ENCODE measurements at regions not wholly inside any gene's neighbourhood (a gene's known extent, or its start where the extent isn't known, plus 50 kb on each side); places are given as distances from the start of the nearest gene placed in this dataset.
A peak's percentile ranks its signal among the peaks of the same experiment; 100 is the strongest.
"Not testable (repeated sequence)": the region's sequence is repeated elsewhere in the genome, so short reads cannot be mapped to it uniquely, and the experiment has no call there.

GRCh38 chr15:93948726-93949125 lies 282.6 kb upstream of the MCTP2 start:
- no peak for DNase-seq (ENCODE audit: low read depth)

DNA sequence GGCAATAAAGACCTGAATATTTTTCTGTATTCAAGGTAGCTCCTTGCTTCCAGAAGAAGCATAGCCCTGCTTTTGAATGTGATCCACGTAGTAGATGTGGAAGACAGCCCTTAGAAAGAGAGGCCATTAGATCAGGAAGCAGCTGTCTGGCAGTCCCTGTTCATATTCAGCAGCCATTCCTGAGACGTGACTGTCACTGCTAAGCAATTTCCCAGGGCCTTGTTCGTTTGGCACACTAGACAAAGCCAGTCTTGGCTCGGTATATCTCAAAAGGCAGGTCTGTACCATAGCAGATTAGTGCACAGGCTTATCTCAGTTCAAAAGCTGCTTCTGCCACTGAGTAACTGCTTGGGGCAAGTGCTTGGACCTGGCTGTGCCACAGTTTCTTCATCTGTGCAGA lies 287.8 kb upstream of the MCTP2 start:
- no peak for DNase-seq (ENCODE audit: low read depth)

GRCh38 chr15:93942269-93942694 lies 289.1 kb upstream of the MCTP2 start:
- no peak for DNase-seq (ENCODE audit: low read depth)

GRCh38 chr15:93941697-93942096 lies 289.7 kb upstream of the MCTP2 start:
- DNase-seq (ENCODE audit: low read depth): no peak

DNA sequence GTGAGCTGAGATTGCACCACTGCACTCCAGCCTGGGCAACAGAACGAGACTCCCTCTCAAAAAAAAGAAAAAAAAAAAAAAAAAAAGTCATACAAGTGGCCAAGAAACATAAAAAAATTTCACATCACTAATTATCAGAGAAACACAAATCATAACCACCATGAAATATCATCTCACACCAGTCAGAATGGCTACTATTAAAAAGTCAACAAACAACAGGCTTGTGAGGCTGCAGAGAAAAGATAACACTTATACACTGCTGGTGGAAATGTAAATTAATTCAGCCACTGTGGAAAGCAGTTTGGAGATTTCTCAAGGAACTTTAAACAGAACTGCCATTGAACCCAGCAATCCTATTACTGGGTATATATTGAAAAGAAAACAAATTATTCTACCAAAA lies 291.1 kb upstream of the MCTP2 start:
- no peak for DNase-seq (ENCODE audit: low read depth)

GRCh38 chr15:93932164-93932776 lies 299.1 kb upstream of the MCTP2 start:
- DNase-seq (ENCODE audit: low read depth): no peak

GRCh38 chr15:93929375-93930094 lies 301.8 kb upstream of the MCTP2 start:
- DNase-seq (ENCODE audit: low read depth): peak; percentile 68

- DNase-seq (ENCODE audit: low read depth): no peak
Observed at GRCh38 chr15:93920204-93920603, 311.2 kb upstream of the MCTP2 start.

DNA sequence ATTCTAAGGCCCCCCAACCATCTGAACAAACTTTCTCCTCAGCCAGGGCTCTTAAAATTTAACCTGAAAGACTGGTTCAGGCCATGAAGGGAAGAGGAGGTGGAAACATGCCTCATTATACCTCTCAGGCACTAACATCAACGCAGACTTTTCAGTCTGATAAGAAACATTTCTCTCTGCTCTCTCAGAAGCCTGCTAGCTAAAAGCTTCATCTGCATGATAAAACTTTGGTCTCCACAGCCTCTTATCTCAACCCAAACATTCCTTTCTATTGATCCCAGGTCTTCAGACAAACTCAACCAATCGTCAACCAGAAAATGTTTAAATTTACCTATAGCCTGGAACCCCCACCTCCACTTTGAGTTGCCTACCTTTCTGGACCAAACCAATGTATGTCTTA lies 312.6 kb upstream of the MCTP2 start:
- DNase-seq (ENCODE audit: low read depth): not testable (repeated sequence)

DNA sequence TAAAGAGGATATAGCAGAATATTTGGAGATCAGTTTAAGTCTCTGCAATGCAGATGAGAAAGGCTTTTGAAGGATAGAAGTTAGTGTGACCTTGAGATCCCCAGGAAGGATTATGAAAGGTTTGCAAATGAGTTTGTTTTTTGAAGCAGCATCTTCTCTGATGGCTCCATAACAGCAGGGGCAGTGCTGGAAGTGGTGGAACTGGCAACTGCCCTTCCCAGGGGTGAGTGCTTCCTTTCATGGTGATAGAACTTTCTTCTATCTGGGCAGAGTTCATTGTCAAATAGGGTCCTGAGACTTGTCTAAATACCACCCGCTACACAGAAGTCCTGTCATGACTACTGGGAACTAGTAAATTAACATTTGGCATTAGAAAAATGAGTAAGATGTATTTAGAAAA lies 314.2 kb upstream of the MCTP2 start:
- no peak for DNase-seq (ENCODE audit: low read depth)

DNA sequence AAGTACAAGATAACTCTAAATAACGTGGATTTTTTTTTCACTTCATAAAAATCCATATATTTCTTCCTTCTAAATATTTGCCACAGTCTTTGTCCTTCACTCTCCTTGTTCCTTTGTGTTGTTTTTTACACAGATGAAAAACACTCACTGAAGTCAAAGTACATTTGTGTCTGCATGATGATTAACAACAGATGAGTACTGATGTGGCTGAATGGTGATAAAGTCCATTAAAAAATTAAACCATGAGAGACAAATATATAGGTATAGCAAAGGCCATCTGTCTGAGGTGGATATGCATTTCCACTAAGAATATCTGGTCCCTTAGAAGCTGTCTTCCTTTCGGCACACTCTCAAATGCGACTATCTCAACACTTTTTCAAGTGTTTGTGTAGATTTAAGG lies 317.5 kb upstream of the MCTP2 start:
- DNase-seq (ENCODE audit: low read depth): no peak

DNA sequence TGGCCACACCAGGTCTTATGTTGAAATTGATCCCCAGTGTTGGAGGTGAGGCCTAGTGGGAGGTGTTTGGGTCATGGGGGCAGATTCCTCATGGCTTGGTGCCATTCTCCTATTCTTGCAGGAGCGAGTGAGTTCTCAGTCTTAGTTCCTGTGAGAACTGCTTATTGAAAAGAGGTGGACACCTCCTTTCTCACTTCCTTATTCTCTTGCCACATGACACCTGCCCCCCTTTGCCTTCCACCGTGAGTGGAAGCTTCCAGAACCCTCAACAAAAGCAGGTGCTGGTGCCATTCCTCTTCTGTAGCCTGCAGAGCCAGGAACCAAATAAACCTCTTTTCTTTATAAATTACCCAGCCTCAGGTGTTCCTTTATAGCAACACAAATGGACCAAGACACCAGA lies 318.1 kb upstream of the MCTP2 start:
- DNase-seq (ENCODE audit: low read depth): no peak

DNA sequence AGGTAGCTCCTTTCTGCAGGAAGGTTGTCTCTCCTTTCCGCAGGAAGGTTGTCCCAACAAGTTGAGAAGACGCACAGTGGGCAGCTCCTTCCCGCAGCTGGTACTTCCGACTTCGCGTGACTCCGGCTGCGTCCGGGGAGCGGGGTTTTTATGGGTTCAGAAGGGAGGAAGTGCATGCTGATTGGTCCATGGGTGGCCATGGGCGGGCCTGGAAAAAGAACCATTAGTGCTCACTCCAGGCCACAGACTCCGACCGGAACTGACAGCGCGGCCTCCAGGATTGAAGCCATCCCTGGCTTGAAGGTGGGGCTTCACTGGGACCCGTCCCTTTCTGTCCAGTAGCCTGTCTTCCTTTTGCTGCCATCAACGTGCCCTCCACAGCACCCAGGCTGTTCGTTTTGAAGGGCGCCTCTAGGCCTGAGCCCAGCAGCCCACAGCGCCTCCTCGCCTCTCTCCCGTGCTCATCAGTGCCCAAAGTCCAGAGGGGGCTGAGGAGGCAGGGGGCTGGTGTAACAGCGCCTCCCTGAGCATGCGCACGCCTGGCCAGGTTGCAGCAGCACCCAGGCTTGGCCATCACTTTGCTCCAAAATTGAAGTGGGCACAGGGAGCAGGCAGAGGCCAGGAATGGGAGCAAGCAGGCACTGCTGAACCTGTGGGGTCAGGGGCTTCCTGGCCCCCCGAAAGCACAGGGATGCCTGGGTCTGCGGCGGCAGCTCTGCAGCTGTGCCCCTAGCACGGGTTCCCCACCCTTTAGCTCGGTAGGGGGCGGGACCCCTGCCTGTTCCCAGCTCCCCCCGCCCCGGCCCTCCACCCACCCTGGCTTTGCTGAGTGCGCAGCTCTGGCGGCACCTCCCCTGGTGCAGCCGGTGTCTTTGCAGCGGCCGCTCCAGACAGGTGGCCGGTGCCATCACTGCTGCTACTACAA lies 330.6 kb upstream of the MCTP2 start:
- no peak for DNase-seq (ENCODE audit: low read depth)

DNA sequence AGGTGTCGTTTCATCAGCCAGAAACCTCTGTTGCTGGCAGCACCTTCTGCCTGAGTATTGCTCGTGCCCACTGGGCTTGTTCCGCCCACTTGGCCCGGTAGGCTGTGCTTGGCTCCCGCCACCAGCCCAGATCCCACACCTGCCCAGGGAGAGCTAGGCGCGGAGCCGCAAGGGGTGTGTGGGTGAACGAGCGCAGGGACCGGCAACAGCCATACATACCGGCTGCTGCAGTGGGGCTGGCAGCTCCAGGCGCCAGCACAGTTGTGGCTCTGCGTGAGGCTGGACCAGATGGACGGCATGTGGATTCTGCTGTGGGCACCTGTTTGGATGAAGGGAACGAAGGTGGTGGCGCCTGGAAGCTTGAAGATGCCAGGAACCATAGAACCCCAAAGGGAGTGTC lies 331.5 kb upstream of the MCTP2 start:
- no peak for DNase-seq (ENCODE audit: low read depth)

- DNase-seq (ENCODE audit: low read depth): no peak
Observed at GRCh38 chr15:93897377-93897776, 334.0 kb upstream of the MCTP2 start.

DNA sequence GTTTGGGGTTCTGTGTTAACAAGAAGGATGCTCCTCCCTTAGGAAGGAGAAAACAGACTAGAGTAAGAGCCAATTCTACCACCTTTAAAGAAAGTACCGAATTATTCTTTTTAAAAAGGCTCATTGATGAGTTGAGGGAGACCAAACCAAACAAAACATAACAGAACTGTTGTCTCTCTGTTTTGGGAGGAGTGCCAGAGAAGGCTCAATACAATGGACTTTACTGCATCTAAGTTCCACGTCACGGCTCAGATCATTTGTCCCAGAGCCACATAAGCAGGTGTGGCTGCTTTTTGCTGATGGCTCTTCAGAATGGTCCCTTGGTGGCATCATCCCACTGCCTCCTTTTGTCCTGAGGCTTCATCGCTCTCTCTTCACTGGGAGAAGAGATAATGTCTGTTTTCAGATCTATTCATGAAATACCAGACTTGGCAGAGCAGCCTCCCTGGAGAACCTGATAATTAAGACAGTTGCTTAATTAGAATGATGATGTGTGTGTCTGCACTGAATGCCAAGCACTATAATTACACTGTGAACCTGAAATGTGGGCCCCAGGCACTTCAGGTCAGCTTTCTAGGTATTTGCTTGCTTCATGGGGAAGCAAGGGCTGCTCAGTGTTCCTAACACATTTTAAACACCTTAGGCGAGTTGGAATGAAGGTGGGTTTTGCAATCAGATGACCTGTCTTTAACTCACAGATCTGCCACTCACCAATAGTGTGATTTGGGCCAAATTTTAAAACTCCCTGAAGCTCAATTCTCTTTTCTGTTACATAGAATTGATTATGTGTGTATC lies 335.2 kb upstream of the MCTP2 start:
- DNase-seq (ENCODE audit: low read depth): no peak

DNA sequence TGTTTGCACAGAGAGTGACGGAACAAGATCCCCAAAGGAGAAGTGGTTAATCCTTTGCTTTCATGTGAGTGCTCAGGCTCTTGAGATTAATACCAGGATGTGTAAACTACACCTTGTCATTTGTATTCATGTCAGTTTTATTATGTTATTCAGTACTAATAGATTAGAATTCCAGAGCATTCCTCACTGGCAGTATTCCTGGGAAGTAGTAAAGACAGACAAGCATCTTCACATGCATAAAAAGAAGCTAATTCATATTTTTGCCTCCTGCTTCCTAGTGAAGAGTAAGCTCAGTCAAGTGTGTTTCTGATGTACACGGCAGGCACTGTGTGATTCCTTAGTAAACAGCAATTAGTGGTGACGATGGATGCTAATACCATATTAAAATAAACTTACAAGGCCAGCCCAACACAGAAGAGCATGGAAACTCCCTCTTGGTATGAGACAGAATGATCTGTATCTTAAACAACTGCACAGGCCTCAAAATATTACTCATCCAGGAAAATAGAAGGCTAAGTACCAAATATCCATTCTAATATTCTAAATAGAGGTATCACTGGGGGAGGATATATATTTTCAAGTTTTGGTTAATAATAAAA lies 336.8 kb upstream of the MCTP2 start:
- DNase-seq (ENCODE audit: low read depth): no peak

DNA sequence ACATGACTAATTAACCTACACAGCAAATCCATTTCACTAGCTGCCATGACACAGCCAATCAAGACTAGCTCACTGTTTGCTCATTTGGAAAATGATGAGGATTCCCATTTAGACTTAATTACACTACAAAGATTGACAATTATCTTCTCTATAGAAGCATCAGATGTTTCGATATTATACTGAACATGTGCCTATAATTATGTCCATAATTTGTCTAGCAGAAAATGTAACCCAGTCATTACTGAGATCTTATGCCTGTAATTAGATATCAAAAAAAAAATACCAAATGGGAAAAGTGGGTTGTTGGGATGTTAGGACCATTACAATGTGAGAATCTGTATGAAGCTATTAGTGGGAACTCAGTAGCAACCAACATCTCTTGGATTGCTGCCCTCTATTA lies 344.2 kb upstream of the MCTP2 start:
- DNase-seq (ENCODE audit: low read depth): no peak

DNA sequence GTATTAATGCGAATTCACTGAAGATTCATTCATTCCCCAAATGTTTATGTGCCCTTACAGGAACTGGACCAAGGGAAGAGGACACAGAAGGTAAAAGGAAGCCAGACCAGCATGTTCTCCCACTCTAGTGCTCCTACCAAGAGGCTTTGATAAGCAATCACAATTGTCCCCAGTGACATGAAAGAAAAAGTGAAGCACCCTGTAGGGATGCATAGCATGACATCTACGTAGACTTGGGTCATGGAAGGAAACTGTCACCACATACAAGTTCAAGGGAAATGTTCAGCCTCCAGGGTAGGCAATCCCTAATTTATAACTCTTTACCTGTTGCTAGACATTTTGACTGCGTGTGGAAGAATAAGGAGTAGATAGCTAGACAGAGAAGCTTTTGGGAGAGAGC lies 348.6 kb upstream of the MCTP2 start:
- no peak for DNase-seq (ENCODE audit: low read depth)

DNA sequence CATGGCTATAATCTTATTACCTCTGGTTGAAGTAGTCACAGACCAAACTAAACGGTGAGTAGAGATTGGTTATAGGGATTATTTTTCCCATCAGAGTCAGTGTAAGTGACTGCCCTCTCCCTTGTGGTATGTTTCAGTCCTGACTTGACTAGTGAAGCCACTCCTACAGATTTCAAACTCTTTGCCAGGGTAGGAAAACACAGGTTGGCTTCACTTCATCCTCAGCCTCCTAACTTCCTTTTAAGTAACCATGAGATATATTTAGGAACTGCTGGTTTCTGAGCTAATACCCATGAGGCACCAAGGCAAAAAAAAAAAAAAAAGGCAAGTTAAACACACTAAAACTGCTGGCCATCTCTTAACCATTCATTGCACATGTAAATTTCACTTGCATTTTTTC lies 349.2 kb upstream of the MCTP2 start:
- DNase-seq (ENCODE audit: low read depth): no peak

- DNase-seq (ENCODE audit: low read depth): no peak
Observed at GRCh38 chr15:93881310-93881709, 350.1 kb upstream of the MCTP2 start.

GRCh38 chr15:93880358-93880757 lies 351.0 kb upstream of the MCTP2 start:
- DNase-seq (ENCODE audit: low read depth): no peak
